H1 (cell line): ENCODE measurements at regions not wholly inside any gene's neighbourhood (a gene's known extent, or its start where the extent isn't known, plus 50 kb on each side); places are given as distances from the start of the nearest gene placed in this dataset.

Source experiments
- ATF2 ChIP-seq: IDR thresholded peaks from 2 replicates; pipeline ENCODE4 v1.6.1; 2012; ENCODE audit warnings: low read length, inconsistent platforms

- TF ChIP-seq ATF2 = no peak
These were observed 241.3 kb upstream of the C2CD4B start (continued) for GRCh38 chr15:62406305-62406891.
